ENCODE measurements at regions not wholly inside any gene's neighbourhood (a gene's known extent, or its start where the extent isn't known, plus 50 kb on each side); places are given as distances from the start of the nearest gene placed in this dataset.

- no peak for FAIRE-seq
- H3K27ac ChIP-seq (ENCODE audit: low read depth, low read length): no peak overlapping the region
- no peak for DNase-seq (ENCODE audit: low read depth)
- no peaks in the 10 kb centered on the region for H3K9me3 ChIP-seq (ENCODE audit: insufficient read depth, low read depth, low read length)
- H2AFZ ChIP-seq (ENCODE audit: low read depth, low read length): no peak overlapping the region
- Mint-ChIP-seq H3K36me3 (ENCODE audit: low read depth, unreplicated experiment) (no peaks in the 10 kb centered on the region), H3K4me1 (ENCODE audit: low read depth, unreplicated experiment) (peaks cover 4% of the 10 kb centered on the region), H3K27me3 (ENCODE audit: low read depth, unreplicated experiment) (peaks cover 4% of the 10 kb centered on the region), H3K9me3 (ENCODE audit: unreplicated experiment) (peaks cover 12% of the 10 kb centered on the region), H3K27ac (ENCODE audit: unreplicated experiment) (no peak overlapping the region), H3K4me3 (ENCODE audit: unreplicated experiment) (no peak overlapping the region)
- H3K4me2 ChIP-seq (ENCODE audit: low read length): no peak overlapping the region
- no peak for TF ChIP-seq EZH2 (IDR thresholded peaks at IDR 0.05; ENCODE audit: insufficient read depth, low read length)
- no peak for TF ChIP-seq CTCF (IDR thresholded peaks at IDR 0.05; ENCODE audit: insufficient read depth, low read depth, low read length)
- no peaks in the 10 kb centered on the region for H3K79me2 ChIP-seq (ENCODE audit: insufficient read depth, low read length)
- no peak overlapping the region for H3K9ac ChIP-seq (ENCODE audit: low read length)
- no peak overlapping the region for H3K4me3 ChIP-seq (ENCODE audit: insufficient read depth, low read depth, low read length)
- peaks cover 31% of the 10 kb centered on the region for H3K27me3 ChIP-seq (ENCODE audit: insufficient read depth, low read length)
- no peaks in the 10 kb centered on the region for H3K4me1 ChIP-seq (ENCODE audit: insufficient read depth, low read length)
- no peaks in the 10 kb centered on the region for H3K36me3 ChIP-seq (ENCODE audit: insufficient read depth, low read length)
- H4K20me1 ChIP-seq (ENCODE audit: insufficient read depth, low read length): no peaks in the 10 kb centered on the region
Observed at GRCh38 chr3:31481697-31482096, 51.0 kb upstream of the STT3B start.

- H3K36me3 ChIP-seq (ENCODE audit: insufficient read depth, low read length): no peaks in the 10 kb centered on the region
- no peak for FAIRE-seq
Observed at GRCh38 chr3:31482493-31483200, 50.1 kb upstream of the STT3B start.

More at GRCh38 chr3:31482493-31483200, 50.1 kb upstream of the STT3B start:
- H3K4me3 ChIP-seq (ENCODE audit: insufficient read depth, low read depth, low read length): no peak overlapping the region
- Mint-ChIP-seq H3K27me3 (ENCODE audit: low read depth, unreplicated experiment) (peaks cover 4% of the 10 kb centered on the region), H3K27ac (ENCODE audit: unreplicated experiment) (no peak overlapping the region), H3K9me3 (ENCODE audit: unreplicated experiment) (peaks cover 12% of the 10 kb centered on the region), H3K4me3 (ENCODE audit: unreplicated experiment) (no peak overlapping the region), H3K36me3 (ENCODE audit: low read depth, unreplicated experiment) (no peaks in the 10 kb centered on the region), H3K4me1 (ENCODE audit: low read depth, unreplicated experiment) (peaks cover 4% of the 10 kb centered on the region)
- no peak overlapping the region for H2AFZ ChIP-seq (ENCODE audit: low read depth, low read length)
- H4K20me1 ChIP-seq (ENCODE audit: insufficient read depth, low read length): no peaks in the 10 kb centered on the region
- H3K9ac ChIP-seq (ENCODE audit: low read length): no peak overlapping the region
- DNase-seq (ENCODE audit: low read depth): no peak
- peaks cover 22% of the 10 kb centered on the region for H3K27me3 ChIP-seq (ENCODE audit: insufficient read depth, low read length)
- TF ChIP-seq EZH2 (IDR thresholded peaks at IDR 0.05; ENCODE audit: insufficient read depth, low read length) (no peak), CTCF (IDR thresholded peaks at IDR 0.05; ENCODE audit: insufficient read depth, low read depth, low read length) (no peak)
- no peaks in the 10 kb centered on the region for H3K79me2 ChIP-seq (ENCODE audit: insufficient read depth, low read length)
- no peak overlapping the region for H3K27ac ChIP-seq (ENCODE audit: low read depth, low read length)
- H3K4me2 ChIP-seq (ENCODE audit: low read length): no peak overlapping the region
- H3K4me1 ChIP-seq (ENCODE audit: insufficient read depth, low read length): no peaks in the 10 kb centered on the region
- H3K9me3 ChIP-seq (ENCODE audit: insufficient read depth, low read depth, low read length): no peaks in the 10 kb centered on the region

Small RNAs in the stretch of these regions (microRNA-seq; reads per million reads assigned to microRNA genes)
- gene MIR466: 61.9 reads per million, percentile 61 among the genes with 10 or more reads in this experiment
